NCI-H510A (cell line): ENCODE measurements at regions not wholly inside any gene's neighbourhood (a gene's known extent, or its start where the extent isn't known, plus 50 kb on each side); places are given as distances from the start of the nearest gene placed in this dataset.
"Not testable (repeated sequence)": the region's sequence is repeated elsewhere in the genome, so short reads cannot be mapped to it uniquely, and the experiment has no call there.

Experiments
- DNase-seq: peaks from one replicate; lab custom pipeline; 2025; lab: John Stamatoyannopoulos, UW

DNA sequence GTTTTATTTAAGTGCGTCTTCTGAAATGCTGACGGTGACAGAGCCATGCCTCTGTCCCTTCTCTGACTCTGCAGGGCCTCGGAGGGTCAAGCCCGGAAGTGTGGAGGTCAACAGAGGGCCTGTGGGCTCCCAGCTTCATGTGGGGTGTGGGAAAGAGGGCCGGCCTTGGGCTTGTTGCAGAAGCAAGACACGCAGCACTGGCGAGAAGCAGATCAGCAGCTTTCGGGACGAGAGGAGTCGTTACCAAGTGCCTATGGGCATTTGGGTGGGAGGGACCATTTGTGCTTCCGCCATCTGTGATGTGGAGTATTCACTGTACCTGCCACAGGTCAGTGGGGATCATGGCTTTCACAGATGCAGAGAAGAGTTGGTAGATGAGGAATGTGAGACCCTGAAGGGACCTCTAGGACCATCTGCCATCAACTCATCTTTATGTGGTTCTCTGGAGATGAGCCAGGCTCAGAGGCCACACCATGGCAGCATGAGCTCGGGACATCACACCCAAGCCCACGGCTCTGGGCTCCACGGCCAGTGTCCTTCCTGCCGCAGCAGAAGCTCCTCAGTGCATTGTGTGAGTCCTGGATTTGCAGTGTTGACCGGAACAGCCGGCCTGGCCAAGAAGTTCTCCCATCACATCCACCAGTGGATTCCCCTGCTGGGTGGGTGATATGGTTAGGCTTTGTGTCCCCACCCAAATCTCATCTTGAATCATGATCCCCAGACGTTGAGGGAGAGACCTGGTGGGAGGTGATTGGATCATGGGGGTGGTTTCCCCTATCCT is 590.7 kb downstream of the TBC1D22A start:
- no peak for DNase-seq

DNA sequence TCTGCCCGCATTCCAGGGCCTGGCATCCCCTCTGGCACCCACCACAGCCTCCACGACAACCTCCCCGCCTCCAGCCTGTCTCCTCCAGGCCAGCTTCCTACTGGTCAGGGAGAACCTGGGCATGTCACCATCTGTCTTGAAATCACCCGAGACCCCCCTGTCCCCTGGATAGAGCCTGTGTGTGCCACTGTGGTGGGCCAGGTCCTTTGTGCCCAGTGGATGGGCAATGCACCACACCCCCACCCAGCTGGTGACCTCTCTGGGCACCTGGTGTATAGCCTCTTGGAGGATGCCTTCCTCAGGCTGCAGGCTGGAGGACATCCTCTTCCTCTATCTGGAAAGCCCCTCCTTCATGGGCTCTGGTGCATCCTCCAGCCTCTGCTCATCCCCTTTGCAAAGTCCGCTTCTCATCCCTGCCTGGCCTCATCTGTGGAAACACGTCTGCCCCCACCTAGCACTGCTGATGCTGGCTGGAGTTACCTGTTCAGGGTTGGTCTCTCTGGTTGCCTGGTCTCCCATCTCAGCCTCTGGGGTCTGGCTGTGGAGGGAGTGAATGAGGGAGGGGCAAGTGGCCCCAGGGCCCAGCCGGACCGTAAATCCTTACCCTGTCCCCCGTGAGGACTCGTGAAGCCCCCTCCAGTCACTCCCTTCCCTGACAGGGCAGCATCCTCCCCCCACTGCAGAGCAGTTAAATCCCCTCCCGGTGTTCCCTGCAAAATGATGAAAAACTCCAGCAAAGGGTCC is 589.6 kb downstream of the TBC1D22A start:
- no peak for DNase-seq

- not testable (repeated sequence) for DNase-seq
Measured at GRCh38 chr22:47346287-47346686, 583.8 kb downstream of the TBC1D22A start.

GRCh38 chr22:47345025-47345424 is 582.6 kb downstream of the TBC1D22A start:
- no peak for DNase-seq

DNA sequence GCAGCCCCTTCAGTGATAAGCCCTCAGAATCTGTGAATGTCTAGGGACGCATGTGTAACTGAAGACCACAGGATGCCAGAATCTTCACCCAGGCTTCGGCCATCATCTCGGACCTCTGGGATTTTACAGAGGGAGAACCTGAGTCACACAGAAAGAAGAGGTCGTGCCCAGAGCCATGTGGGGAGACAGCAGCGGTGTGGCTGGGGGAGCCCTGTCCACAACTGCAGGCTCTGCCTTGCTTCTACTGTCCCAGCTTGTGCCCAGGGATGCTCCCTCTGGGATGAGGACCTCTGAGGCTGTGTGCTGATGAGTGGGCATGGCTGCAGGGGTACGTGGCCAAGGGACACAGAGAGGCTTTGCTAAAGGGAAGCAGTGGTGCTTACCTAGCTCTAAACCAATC is 582.0 kb downstream of the TBC1D22A start:
- no peak for DNase-seq

DNA sequence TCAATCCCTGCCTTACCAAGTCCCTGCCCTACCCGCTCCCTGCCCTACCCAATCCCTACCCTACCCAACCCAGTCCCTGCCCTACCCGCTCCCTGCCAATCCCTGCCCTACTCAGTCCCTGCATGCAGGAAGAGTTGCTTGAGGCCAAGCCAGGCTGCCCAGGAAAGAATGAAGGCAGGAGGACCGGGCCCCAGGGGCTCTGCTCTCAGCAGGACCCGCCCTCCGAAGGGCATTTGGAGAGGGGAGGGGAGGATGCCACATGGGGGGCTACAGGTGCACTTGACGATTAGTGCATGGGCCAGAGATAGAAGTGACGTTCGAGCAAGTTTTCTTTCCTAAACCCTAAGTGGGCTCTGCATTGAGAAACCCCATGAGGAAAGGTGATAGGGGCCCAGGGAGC is 581.2 kb downstream of the TBC1D22A start:
- DNase-seq = no peak

GRCh38 chr22:47342446-47342845 is 580.0 kb downstream of the TBC1D22A start:
- no peak for DNase-seq

DNA sequence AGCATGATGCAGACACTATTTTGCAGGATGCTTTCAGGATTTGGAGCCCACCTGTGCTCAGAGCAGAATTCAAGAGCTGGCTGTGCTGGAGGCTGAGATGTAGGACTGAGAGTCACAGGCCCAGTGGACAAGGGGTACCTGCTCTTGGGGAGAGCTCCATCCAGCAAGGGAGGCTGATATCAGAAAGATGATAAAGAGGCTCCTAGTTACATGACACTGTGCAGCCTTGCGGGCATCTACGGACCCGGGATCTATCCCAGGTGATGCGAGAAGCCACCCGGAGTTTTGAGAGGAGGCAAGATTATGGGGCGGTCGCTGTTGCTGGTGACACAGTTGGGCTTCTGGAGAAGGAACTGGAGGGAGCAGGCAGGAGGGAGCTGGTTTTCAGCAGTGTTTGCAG is 579.0 kb downstream of the TBC1D22A start:
- DNase-seq = no peak

GRCh38 chr22:47340851-47341436 is 578.5 kb downstream of the TBC1D22A start:
- no peak for DNase-seq

- peak; percentile 37 for DNase-seq
Measured at GRCh38 chr22:47337161-47337621, 574.7 kb downstream of the TBC1D22A start.

DNA sequence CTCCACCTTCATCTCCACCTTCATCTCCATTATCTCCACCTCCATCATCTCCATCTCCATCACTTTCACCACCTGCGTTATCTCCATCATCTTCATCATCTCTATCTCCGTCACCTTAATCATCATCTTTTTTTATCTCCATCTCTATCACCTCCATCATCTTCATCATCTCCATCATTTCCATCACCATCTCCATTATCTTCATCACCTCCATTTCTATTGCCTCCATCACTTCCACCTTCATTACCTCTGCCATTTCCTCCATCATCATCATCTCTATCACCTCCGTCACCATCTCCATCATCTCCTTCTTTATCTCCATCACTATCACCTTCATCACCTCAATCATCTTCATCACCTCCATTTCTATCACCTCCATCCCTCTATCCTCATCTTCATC is 573.5 kb downstream of the TBC1D22A start:
- DNase-seq = no peak

- no peak for DNase-seq
Measured at GRCh38 chr22:47335460-47335859, 573.0 kb downstream of the TBC1D22A start.

DNA sequence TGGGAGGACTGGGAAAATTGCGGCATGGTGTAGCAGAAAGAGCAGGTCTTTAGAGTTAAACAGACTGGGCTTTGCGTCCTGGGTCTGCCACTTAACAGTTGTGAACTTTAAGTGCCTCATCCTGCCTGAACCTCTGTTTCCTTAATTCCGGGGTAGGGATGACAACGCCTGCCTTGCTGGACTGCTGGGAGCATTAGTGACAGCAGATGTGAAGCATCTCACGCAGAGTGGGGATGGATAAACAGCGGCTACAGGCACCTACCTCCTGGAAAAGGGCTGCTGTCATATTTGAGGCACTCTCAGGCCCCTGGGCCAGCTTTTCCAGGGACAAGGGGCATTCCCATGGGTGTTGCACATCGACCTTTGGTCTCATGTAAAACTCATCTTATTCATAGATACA is 572.2 kb downstream of the TBC1D22A start:
- no peak for DNase-seq

DNA sequence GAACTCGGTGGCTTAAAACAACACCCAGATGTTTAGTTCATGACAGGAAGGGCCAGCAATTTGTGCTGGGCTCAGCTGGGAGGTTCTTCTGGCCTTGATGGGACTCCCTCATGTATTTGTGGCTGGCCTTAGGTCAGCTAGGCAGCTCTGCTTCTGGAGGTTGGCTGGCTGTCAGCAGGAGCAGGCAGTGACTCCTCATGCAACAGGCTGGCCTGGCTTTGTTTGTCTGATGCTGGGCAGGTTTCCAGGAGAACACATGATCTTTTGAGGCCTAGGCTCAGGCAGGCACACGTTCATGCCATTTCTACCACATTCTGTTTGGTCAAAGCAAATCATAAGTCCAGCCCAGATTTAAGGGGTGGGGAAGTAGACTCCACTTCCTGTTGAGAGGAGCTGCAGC is 571.2 kb downstream of the TBC1D22A start:
- peak; percentile 38 for DNase-seq

DNA sequence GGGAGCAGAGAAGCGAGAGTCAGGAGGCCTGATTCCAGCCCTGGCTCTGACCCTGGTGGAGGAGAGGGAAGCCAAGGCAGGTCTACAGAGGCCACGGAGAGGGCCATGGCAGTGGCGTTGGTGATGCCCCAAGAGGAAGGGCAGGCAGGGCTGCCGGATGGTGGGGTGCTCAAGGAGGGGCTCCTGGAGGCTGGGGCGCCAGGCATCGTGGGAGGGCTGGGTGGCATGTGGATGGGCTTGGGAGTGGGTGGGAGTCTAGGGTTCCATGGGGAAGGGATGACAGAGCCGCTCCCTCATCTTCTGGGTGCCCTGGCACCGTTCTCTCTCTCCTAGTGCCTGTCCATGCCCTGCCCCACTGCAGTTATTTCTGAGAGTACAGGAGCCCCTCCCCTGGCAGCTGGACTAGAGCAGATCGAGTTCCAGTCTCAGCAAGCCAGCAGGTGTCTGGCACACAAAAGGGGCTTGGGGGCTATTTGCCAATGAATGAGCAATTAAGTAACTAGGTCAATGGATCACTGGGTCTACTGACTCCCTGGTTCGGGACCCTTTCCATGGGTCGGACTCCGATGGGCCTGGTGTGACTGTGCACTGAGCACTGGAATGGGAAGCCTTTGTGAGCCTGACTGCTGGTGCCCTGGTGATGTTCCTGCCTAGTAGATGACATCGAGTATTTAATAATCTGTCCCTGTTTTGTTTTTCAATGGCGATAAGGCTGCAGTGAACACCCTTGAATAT is 570.0 kb downstream of the TBC1D22A start:
- no peak for DNase-seq

- DNase-seq = no peak
Measured at GRCh38 chr22:47331750-47332149, 569.3 kb downstream of the TBC1D22A start.

- DNase-seq = no peak
Measured at GRCh38 chr22:47329727-47330650, 567.5 kb downstream of the TBC1D22A start.

DNA sequence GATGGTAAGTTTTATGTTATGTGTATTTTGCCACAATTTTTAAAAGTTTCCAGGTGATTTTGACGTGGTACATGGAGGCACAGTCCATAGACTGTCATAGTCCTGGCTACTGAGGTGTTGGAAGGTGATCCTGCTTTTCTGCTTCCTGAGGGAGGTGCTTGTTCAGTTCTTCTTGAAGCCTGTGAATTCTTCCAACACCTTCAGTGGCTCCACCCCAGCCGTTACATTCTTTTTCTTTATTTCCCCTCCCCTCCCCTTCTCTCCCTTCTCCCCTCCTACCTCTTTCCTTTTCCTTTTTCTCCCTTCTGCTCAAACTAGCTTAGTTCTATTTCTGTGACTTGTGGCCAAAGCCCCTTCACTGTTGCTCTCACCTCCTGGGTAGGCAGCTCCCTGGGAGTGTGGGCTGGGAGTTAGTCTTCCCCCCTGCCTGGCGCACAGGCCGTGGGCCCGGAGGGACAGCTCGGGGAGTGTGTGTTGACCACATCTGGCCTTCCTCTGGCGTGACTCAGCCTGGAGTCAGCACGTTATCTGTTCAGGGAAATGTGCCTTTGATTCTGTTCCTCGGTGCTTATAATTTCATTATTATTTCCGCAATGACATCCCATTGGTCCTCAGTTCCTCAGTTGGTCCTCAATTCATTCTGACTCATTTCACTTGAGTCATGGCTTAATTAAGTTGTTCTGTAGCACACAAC is 566.2 kb downstream of the TBC1D22A start:
- no peak for DNase-seq

GRCh38 chr22:47327241-47327640 is 564.8 kb downstream of the TBC1D22A start:
- no peak for DNase-seq

- DNase-seq = no peak
Measured at GRCh38 chr22:47325249-47325648, 562.8 kb downstream of the TBC1D22A start.
